ENCODE measurements at regions not wholly inside any gene's neighbourhood (a gene's known extent, or its start where the extent isn't known, plus 50 kb on each side); places are given as distances from the start of the nearest gene placed in this dataset.

- no peak for DNase-seq (ENCODE audit: low read depth)
- no peak overlapping the region for H3K4me3 ChIP-seq (ENCODE audit: low read depth, low read length)
- no peak for TF ChIP-seq CTCF (IDR thresholded peaks at IDR 0.05; ENCODE audit: insufficient read depth, low read depth, low read length, missing control alignments)
These were observed 78.4 kb upstream of the JAG1 start for GRCh38 chr20:10752206-10752605.

GRCh38 chr20:10754824-10755223 lies 81.0 kb upstream of the JAG1 start:
- no peak for TF ChIP-seq CTCF (IDR thresholded peaks at IDR 0.05; ENCODE audit: insufficient read depth, low read depth, low read length, missing control alignments)
- H3K4me3 ChIP-seq (ENCODE audit: low read depth, low read length), result no peak overlapping the region
- DNase-seq (ENCODE audit: low read depth), result no peak

GRCh38 chr20:10758446-10758845 lies 84.6 kb upstream of the JAG1 start:
- no peak for TF ChIP-seq CTCF (IDR thresholded peaks at IDR 0.05; ENCODE audit: insufficient read depth, low read depth, low read length, missing control alignments)
- no peak for DNase-seq (ENCODE audit: low read depth)
- no peak overlapping the region for H3K4me3 ChIP-seq (ENCODE audit: low read depth, low read length)

- no peak for DNase-seq (ENCODE audit: low read depth)
- TF ChIP-seq CTCF (IDR thresholded peaks at IDR 0.05; ENCODE audit: insufficient read depth, low read depth, low read length, missing control alignments), result no peak
- H3K4me3 ChIP-seq (ENCODE audit: low read depth, low read length), result no peak overlapping the region
These were observed 87.4 kb upstream of the JAG1 start for GRCh38 chr20:10761232-10761631.

- no peak for DNase-seq (ENCODE audit: low read depth)
- H3K4me3 ChIP-seq (ENCODE audit: low read depth, low read length), result no peak overlapping the region
- no peak for TF ChIP-seq CTCF (IDR thresholded peaks at IDR 0.05; ENCODE audit: insufficient read depth, low read depth, low read length, missing control alignments)
These were observed 88.0 kb upstream of the JAG1 start for GRCh38 chr20:10761786-10762185.

- no peak for DNase-seq (ENCODE audit: low read depth)
- H3K4me3 ChIP-seq (ENCODE audit: low read depth, low read length), result no peak overlapping the region
- TF ChIP-seq CTCF (IDR thresholded peaks at IDR 0.05; ENCODE audit: insufficient read depth, low read depth, low read length, missing control alignments), result no peak
These were observed 88.4 kb upstream of the JAG1 start for GRCh38 chr20:10762216-10762615.

GRCh38 chr20:10763112-10763511 lies 89.3 kb upstream of the JAG1 start:
- DNase-seq (ENCODE audit: low read depth), result peak; percentile 13
- no peak for TF ChIP-seq CTCF (IDR thresholded peaks at IDR 0.05; ENCODE audit: insufficient read depth, low read depth, low read length, missing control alignments)
- H3K4me3 ChIP-seq (ENCODE audit: low read depth, low read length), result no peak overlapping the region
